ENCODE measurements at regions not wholly inside any gene's neighbourhood (a gene's known extent, or its start where the extent isn't known, plus 50 kb on each side); places are given as distances from the start of the nearest gene placed in this dataset.

DNA sequence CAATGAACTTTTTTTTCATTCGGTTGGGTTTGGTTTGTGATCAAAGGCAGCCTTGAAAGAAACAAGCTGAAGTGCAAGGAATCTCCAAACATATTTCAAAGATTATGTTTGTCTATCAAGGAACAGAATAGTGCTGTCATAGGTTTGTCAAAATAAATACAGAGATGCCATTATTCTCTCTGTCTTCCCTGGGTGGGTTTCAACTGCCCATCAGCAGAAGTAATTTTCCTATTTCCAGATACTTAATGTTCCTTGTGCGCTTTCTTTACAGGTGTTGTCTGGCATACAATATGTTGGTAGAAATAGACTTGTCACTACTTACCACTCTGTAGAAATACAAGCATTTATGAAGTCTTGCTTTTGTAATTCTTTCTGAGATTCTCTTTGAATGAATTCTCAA, 294.9 kb downstream of the PDHA2 start:
- TF ChIP-seq, protein P1, sequence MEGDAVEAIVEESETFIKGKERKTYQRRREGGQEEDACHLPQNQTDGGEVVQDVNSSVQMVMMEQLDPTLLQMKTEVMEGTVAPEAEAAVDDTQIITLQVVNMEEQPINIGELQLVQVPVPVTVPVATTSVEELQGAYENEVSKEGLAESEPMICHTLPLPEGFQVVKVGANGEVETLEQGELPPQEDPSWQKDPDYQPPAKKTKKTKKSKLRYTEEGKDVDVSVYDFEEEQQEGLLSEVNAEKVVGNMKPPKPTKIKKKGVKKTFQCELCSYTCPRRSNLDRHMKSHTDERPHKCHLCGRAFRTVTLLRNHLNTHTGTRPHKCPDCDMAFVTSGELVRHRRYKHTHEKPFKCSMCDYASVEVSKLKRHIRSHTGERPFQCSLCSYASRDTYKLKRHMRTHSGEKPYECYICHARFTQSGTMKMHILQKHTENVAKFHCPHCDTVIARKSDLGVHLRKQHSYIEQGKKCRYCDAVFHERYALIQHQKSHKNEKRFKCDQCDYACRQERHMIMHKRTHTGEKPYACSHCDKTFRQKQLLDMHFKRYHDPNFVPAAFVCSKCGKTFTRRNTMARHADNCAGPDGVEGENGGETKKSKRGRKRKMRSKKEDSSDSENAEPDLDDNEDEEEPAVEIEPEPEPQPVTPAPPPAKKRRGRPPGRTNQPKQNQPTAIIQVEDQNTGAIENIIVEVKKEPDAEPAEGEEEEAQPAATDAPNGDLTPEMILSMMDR (IDR thresholded peaks at IDR 0.05), result no peak
- TF ChIP-seq POLR2AphosphoS5 (IDR thresholded peaks at IDR 0.05; ENCODE audit: low read depth, low read length) (no peak), TCF7L2 (IDR thresholded peaks at IDR 0.05; ENCODE audit: low read depth, low read length) (no peak), SIN3A (IDR thresholded peaks at IDR 0.05; ENCODE audit: borderline replicate concordance, insufficient read depth, low read depth, low read length) (no peak)
- TF ChIP-seq, protein P2, sequence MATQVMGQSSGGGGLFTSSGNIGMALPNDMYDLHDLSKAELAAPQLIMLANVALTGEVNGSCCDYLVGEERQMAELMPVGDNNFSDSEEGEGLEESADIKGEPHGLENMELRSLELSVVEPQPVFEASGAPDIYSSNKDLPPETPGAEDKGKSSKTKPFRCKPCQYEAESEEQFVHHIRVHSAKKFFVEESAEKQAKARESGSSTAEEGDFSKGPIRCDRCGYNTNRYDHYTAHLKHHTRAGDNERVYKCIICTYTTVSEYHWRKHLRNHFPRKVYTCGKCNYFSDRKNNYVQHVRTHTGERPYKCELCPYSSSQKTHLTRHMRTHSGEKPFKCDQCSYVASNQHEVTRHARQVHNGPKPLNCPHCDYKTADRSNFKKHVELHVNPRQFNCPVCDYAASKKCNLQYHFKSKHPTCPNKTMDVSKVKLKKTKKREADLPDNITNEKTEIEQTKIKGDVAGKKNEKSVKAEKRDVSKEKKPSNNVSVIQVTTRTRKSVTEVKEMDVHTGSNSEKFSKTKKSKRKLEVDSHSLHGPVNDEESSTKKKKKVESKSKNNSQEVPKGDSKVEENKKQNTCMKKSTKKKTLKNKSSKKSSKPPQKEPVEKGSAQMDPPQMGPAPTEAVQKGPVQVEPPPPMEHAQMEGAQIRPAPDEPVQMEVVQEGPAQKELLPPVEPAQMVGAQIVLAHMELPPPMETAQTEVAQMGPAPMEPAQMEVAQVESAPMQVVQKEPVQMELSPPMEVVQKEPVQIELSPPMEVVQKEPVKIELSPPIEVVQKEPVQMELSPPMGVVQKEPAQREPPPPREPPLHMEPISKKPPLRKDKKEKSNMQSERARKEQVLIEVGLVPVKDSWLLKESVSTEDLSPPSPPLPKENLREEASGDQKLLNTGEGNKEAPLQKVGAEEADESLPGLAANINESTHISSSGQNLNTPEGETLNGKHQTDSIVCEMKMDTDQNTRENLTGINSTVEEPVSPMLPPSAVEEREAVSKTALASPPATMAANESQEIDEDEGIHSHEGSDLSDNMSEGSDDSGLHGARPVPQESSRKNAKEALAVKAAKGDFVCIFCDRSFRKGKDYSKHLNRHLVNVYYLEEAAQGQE (IDR thresholded peaks at IDR 0.05; ENCODE audit: insufficient read depth in 1 of 2, low read depth in 2 of 2, low read length in 1 of 2), result no peak

Measured in Panc1 (cell line).